ENCODE measurements at regions not wholly inside any gene's neighbourhood (a gene's known extent, or its start where the extent isn't known, plus 50 kb on each side); places are given as distances from the start of the nearest gene placed in this dataset.

- DNase-seq (ENCODE audit: low read depth in 1 of 2, low spot score in 2 of 2) (no peak), FAIRE-seq (no peak)
- Histone ChIP-seq H3K56ac (replicated peaks; ENCODE audit: insufficient read length, low read depth, low read length) (no peak overlapping the region), H3K9ac (replicated peaks in 1 of 4; ENCODE audit: extremely low read depth in 1 of 4, low read depth in 3 of 4, low read length in 3 of 4) (no peak overlapping the region), H3K18ac (ENCODE audit: extremely low read depth, low read length) (no peak overlapping the region), H4K5ac (ENCODE audit: insufficient read length, low read depth, low read length) (no peak overlapping the region), H2BK12ac (ENCODE audit: low read depth, low read length) (no peak overlapping the region), H3K23me2 (ENCODE audit: low read depth, low read length) (no peaks in the 10 kb centered on the region; the same call in 1 of the 2 replicates), H3K27me3 (replicated peaks in 1 of 4; ENCODE audit: control insufficient read depth in 3 of 4, extremely low read depth in 1 of 4, insufficient read depth in 3 of 4, low read length in 3 of 4) (no peaks in the 10 kb centered on the region), H2BK5ac (ENCODE audit: low read depth, low read length) (no peak overlapping the region), H4K20me1 (replicated peaks in 1 of 2; ENCODE audit: control insufficient read depth in 1 of 2, insufficient read depth in 2 of 2, low read length in 2 of 2) (no peaks in the 10 kb centered on the region), H2BK20ac (ENCODE audit: low read length) (no peak overlapping the region), H3K4me1 (replicated peaks in 1 of 4; ENCODE audit: control insufficient read depth in 3 of 4, insufficient read depth in 4 of 4, low read length in 3 of 4) (no peaks in the 10 kb centered on the region), H3K79me1 (ENCODE audit: low read depth, low read length) (no peaks in the 10 kb centered on the region), H3K36me3 (ENCODE audit: control insufficient read depth in 2 of 4, insufficient read depth in 4 of 4, low read length in 3 of 4) (no peaks in the 10 kb centered on the region), H3K79me2 (ENCODE audit: control insufficient read depth in 1 of 2, insufficient read depth in 2 of 2, low read length in 2 of 2) (no peaks in the 10 kb centered on the region), H4K91ac (replicated peaks; ENCODE audit: insufficient read length, low read length) (no peak overlapping the region), H3K14ac (ENCODE audit: insufficient read length) (no peak overlapping the region), H2AFZ (ENCODE audit: low read length) (no peak overlapping the region), H3K23ac (ENCODE audit: insufficient read length) (no peak overlapping the region), H3K27ac (ENCODE audit: low read depth, low read length) (no peak overlapping the region), H3K4me2 (ENCODE audit: insufficient read depth in 1 of 2, low read depth in 2 of 2, low read length in 2 of 2) (no peak overlapping the region), H3K4me3 (ENCODE audit: extremely low read depth in 1 of 4, insufficient read depth in 2 of 4, low read depth in 3 of 4, low read length in 4 of 4) (no peak overlapping the region), H3K4ac (replicated peaks; ENCODE audit: insufficient read length, low read depth, low read length) (no peak overlapping the region), H2BK15ac (ENCODE audit: low read length) (0 out of 2 replicates have a peak overlapping the region, but pooled peaks have one; percentile 11), H2AK5ac (ENCODE audit: low read depth, low read length) (no peak overlapping the region), H3K9me3 (ENCODE audit: insufficient read depth in 2 of 2, low read depth in 1 of 2, low read length in 1 of 2) (no peaks in the 10 kb centered on the region), H4K8ac (ENCODE audit: extremely low read depth, insufficient read depth, low read length) (0 out of 2 replicates have a peak overlapping the region, but pooled peaks have one; percentile 43), H2BK120ac (replicated peaks; ENCODE audit: low read depth, low read length) (no peak overlapping the region)
- CTCF ChIA-PET (ENCODE audit: partially characterized antibody): no interaction called here
- TF ChIP-seq RAD21 (IDR thresholded peaks at IDR 0.05 in 1 of 2, conservative IDR thresholded peaks at IDR 0.05 in 1 of 2; ENCODE audit: low read depth in 2 of 2, low read length in 2 of 2) (no peak), BRCA1 (IDR thresholded peaks at IDR 0.05; ENCODE audit: low read depth, low read length) (no peak), CEBPB (IDR thresholded peaks at IDR 0.05; ENCODE audit: low read depth, low read length) (no peak), CHD1 (IDR thresholded peaks at IDR 0.05; ENCODE audit: low read depth, low read length) (no peak), RNF2 (IDR thresholded peaks at IDR 0.05; ENCODE audit: borderline replicate concordance, low read depth, low read length, missing control alignments, poor library complexity, severe bottlenecking) (no peak)
- POLR2A ChIA-PET (ENCODE audit: partially characterized antibody): no interaction called here
- WGBS, 2 experiments (ENCODE audit: extremely low coverage in 1 of 2, insufficient coverage in 1 of 2, insufficient read length in 1 of 2, insufficient replicate concordance in 2 of 2, low coverage in 1 of 2, low lambda C conversion rate in 2 of 2, missing lambda C conversion rate in 1 of 2): 94% methylated on average over 7 of the region's 7 CpGs; no CpG with 5 or more reads in 1 of the 2 experiments
Observed at GRCh38 chr5:123778641-123779040, 266.7 kb downstream of the CSNK1G3 start.

All from H1 (cell line).